Mammary epithelial cell (primary cell): ENCODE measurements at regions not wholly inside any gene's neighbourhood (a gene's known extent, or its start where the extent isn't known, plus 50 kb on each side); places are given as distances from the start of the nearest gene placed in this dataset.
"Not testable (repeated sequence)": the region's sequence is repeated elsewhere in the genome, so short reads cannot be mapped to it uniquely, and the experiment has no call there.

ENCODE experiments used
- EZH2 ChIP-seq: IDR thresholded peaks from 2 replicates; pipeline ENCODE4 v1.6.1; 2012; ENCODE audit warnings: low read length, inconsistent platforms, borderline replicate concordance
- TF ChIP-seq, protein P1 (sequence below), 2 donors: IDR thresholded peaks in 1 of 2; conservative IDR thresholded peaks in 1 of 2; 2 replicates each; pipeline ENCODE4 v1.5.1; 2011 to 2012; ENCODE audit warnings: inconsistent platforms in 2 of 2, low read length in 2 of 2, mild to moderate bottlenecking in 2 of 2, control low read depth in 1 of 2, low read depth in 1 of 2; ENCODE audit not compliant: insufficient read depth in 1 of 2; ENCODE audit errors: extremely low read depth in 1 of 2

GRCh38 chr6:11416099-11416935 is 121.2 kb upstream of the TMEM170B start:
- TF ChIP-seq, protein P1, sequence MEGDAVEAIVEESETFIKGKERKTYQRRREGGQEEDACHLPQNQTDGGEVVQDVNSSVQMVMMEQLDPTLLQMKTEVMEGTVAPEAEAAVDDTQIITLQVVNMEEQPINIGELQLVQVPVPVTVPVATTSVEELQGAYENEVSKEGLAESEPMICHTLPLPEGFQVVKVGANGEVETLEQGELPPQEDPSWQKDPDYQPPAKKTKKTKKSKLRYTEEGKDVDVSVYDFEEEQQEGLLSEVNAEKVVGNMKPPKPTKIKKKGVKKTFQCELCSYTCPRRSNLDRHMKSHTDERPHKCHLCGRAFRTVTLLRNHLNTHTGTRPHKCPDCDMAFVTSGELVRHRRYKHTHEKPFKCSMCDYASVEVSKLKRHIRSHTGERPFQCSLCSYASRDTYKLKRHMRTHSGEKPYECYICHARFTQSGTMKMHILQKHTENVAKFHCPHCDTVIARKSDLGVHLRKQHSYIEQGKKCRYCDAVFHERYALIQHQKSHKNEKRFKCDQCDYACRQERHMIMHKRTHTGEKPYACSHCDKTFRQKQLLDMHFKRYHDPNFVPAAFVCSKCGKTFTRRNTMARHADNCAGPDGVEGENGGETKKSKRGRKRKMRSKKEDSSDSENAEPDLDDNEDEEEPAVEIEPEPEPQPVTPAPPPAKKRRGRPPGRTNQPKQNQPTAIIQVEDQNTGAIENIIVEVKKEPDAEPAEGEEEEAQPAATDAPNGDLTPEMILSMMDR (conservative IDR thresholded peaks at IDR 0.05 in 1 of 2, IDR thresholded peaks at IDR 0.05 in 1 of 2; ENCODE audit: extremely low read depth in 1 of 2, insufficient read depth in 1 of 2, low read depth in 1 of 2, low read length in 2 of 2), result not testable (repeated sequence)
- not testable (repeated sequence) for TF ChIP-seq EZH2
